Ovary (tissue), 7 donors: ENCODE measurements at regions not wholly inside any gene's neighbourhood (a gene's known extent, or its start where the extent isn't known, plus 50 kb on each side); places are given as distances from the start of the nearest gene placed in this dataset.
A peak's percentile ranks its signal among the peaks of the same experiment; 100 is the strongest.

Experiments used
- DNase-seq, 5 donors: peaks; one replicate each; pipeline ENCODE4 v3.0.0-alpha.2; 2019 to 2020
- H3K27ac ChIP-seq, 2 donors: fragments of 200-600 bp; one replicate each; pipeline versions ENCODE4 v1.5.1 to v1.8.0; 2019 to 2022
- H3K27me3 ChIP-seq: fragments of 200-600 bp; one replicate; pipeline ENCODE4 v1.8.0; 2022
- H3K36me3 ChIP-seq: fragments of 200-600 bp; sonication (generic); one replicate; pipeline ENCODE4 v1.5.1; 2019
- H3K4me1 ChIP-seq: one replicate; pipeline ENCODE4 v1.8.1; 2013; ENCODE audit warnings: mild to moderate bottlenecking, moderate library complexity; ENCODE audit not compliant: insufficient read depth
- H3K4me3 ChIP-seq: fragments of 200-600 bp; sonication (generic); one replicate; pipeline ENCODE4 v1.5.1; 2017
- H3K9me3 ChIP-seq, 2 donors: fragments of 200-600 bp in 1 of 2; sonication (generic) in 1 of 2; one replicate each; pipeline versions ENCODE4 v1.5.1 to v1.8.1; 2013 to 2019; ENCODE audit warnings: mild to moderate bottlenecking in 1 of 2, moderate library complexity in 1 of 2
- CTCF ChIP-seq, 3 donors: fragments of 450-650 bp in 2 of 3; fragments of 200-600 bp in 1 of 3; IDR thresholded peaks; one replicate each; pipeline versions ENCODE4 v1.5.1 to v1.8.0; 2016 to 2022; ENCODE audit warnings: antibody characterized with exemption in 3 of 3, mild to moderate bottlenecking in 1 of 3
- EP300 ChIP-seq: sonication (generic); formaldehyde crosslinking; IDR thresholded peaks from one replicate; pipeline ENCODE4 v1.6.1; 2017; ENCODE audit warnings: antibody characterized with exemption
- POLR2A ChIP-seq: fragments of 450-650 bp; IDR thresholded peaks from one replicate; pipeline ENCODE4 v1.6.1; 2017; ENCODE audit warnings: antibody characterized with exemption, mild to moderate bottlenecking, moderate library complexity
- WGBS, 3 donors: extraction: QIAGEN DNeasy Blood & Tissue Kit in 1 of 3; methylation state at CpG; one replicate each; pipeline versions ENCODE4 v1.1.5 to v1.1.7; 2013 to 2017; 5-methylcytosine and 5-hydroxymethylcytosine counted together
- intact Hi-C, 4 donors: fragments of 100-400 bp; cut with DNase I; formaldehyde crosslinking; loops; one replicate each; pipeline versions ENCODE4 v1.11.0 to v1.15.1; 2022 to 2023
- donor health status: DM: no; HTN: no; CAD: no; lungs with moderate emphysema.
- donor health status: DM: no; HTN: no; CAD: no.
- donor health status: Bipolar disorder and iron deficiency.
- donor health status: DM: no; HTN: no; CAD: no.
- donor health status: DM: yes; HTN: yes; CAD: no.

- H3K4me1 ChIP-seq, result peaks cover 4% of the 10 kb centered on the region
- no peaks in the 10 kb centered on the region for H3K27me3 ChIP-seq
- H3K27ac ChIP-seq, result no peak overlapping the region
- H3K4me3 ChIP-seq, result no peak overlapping the region
- no peak for TF ChIP-seq POLR2A
- intact Hi-C loops, result loop anchor here (5.0 to 10.0 kb wide), 3 partner anchors 66 to 224 kb away; partner anchors contain the start of gene ZNF618 (in 4 of the 4)
- 64 to 65% (median 65%) methylated on average over 10 of the region's 10 CpGs for WGBS, 3 donors
- DNase-seq, result peak; percentile 39 to 79 (median 52)
- no peaks in the 10 kb centered on the region for H3K36me3 ChIP-seq
- no peaks in the 10 kb centered on the region for H3K9me3 ChIP-seq
Measured at GRCh38 chr9:113808391-113809358, 67.4 kb upstream of the ZNF618 start.

- intact Hi-C loops, result no loop called here
- Histone ChIP-seq H3K27me3 (no peaks in the 10 kb centered on the region), H3K4me3 (no peak overlapping the region), H3K27ac (no peak overlapping the region), H3K36me3 (no peaks in the 10 kb centered on the region), H3K9me3 (no peaks in the 10 kb centered on the region), H3K4me1 (no peaks in the 10 kb centered on the region)
- no peak for TF ChIP-seq POLR2A
- no peak for TF ChIP-seq EP300
- TF ChIP-seq CTCF (IDR thresholded peaks at IDR 0.05), result no peak
- no peak for DNase-seq
Measured at GRCh38 chr9:113817171-113817570, 58.9 kb upstream of the ZNF618 start.

- H3K4me3 ChIP-seq, result no peak overlapping the region
- 76 to 98% (median 79%) methylated on average over 1 of the region's 1 CpG for WGBS, 3 donors
- TF ChIP-seq POLR2A (no peak), CTCF (IDR thresholded peaks at IDR 0.05) (no peak), EP300 (no peak)
- no peaks in the 10 kb centered on the region for H3K4me1 ChIP-seq
- H3K27me3 ChIP-seq, result no peaks in the 10 kb centered on the region
- intact Hi-C loops, result no loop called here
- H3K9me3 ChIP-seq, result no peaks in the 10 kb centered on the region
- no peaks in the 10 kb centered on the region for H3K36me3 ChIP-seq
- DNase-seq, result no peak
- H3K27ac ChIP-seq, result no peak overlapping the region
Measured at GRCh38 chr9:113818391-113818790, 57.7 kb upstream of the ZNF618 start.

- Histone ChIP-seq H3K9me3 (no peaks in the 10 kb centered on the region), H3K27ac (no peak overlapping the region), H3K27me3 (no peaks in the 10 kb centered on the region), H3K36me3 (no peaks in the 10 kb centered on the region), H3K4me3 (no peak overlapping the region), H3K4me1 (no peaks in the 10 kb centered on the region)
- TF ChIP-seq CTCF (IDR thresholded peaks at IDR 0.05), result no peak
- TF ChIP-seq EP300, result no peak
- TF ChIP-seq POLR2A, result no peak
- intact Hi-C loops, result no loop called here
- no peak for DNase-seq
- WGBS, 3 donors, result 92 to 93% (median 92%) methylated on average over 2 of the region's 2 CpGs
Measured at GRCh38 chr9:113822315-113822714, 53.8 kb upstream of the ZNF618 start.

GRCh38 chr9:113823421-113823820 is 52.7 kb upstream of the ZNF618 start:
- intact Hi-C loops, result no loop called here
- H3K27me3 ChIP-seq, result no peaks in the 10 kb centered on the region
- no peak overlapping the region for H3K4me3 ChIP-seq
- WGBS, 3 donors, result 90 to 97% (median 95%) methylated on average over 1 of the region's 1 CpG
- no peaks in the 10 kb centered on the region for H3K9me3 ChIP-seq
- no peak overlapping the region for H3K27ac ChIP-seq
- H3K36me3 ChIP-seq, result no peaks in the 10 kb centered on the region
- H3K4me1 ChIP-seq, result no peaks in the 10 kb centered on the region
- TF ChIP-seq EP300 (no peak), CTCF (IDR thresholded peaks at IDR 0.05) (no peak), POLR2A (no peak)
- no peak for DNase-seq
